ENCODE measurements at regions not wholly inside any gene's neighbourhood (a gene's known extent, or its start where the extent isn't known, plus 50 kb on each side); places are given as distances from the start of the nearest gene placed in this dataset.

- peak in 2 of 3 donors; percentile 50 to 66 for TF ChIP-seq CTCF (IDR thresholded peaks at IDR 0.05)
- TF ChIP-seq POLR2A (IDR thresholded peaks at IDR 0.05) = no peak
These were observed 1110.6 kb upstream of the ACVR2A start for GRCh38 chr2:146734042-146734820.
